ENCODE measurements at regions not wholly inside any gene's neighbourhood (a gene's known extent, or its start where the extent isn't known, plus 50 kb on each side); places are given as distances from the start of the nearest gene placed in this dataset.

GRCh38 chr2:220002699-220003098 lies 375.3 kb downstream of the SLC4A3 start:
- no peaks in the 10 kb centered on the region for H3K9me3 ChIP-seq (ENCODE audit: control insufficient read depth, insufficient read depth, low read length)
- TF ChIP-seq CTCF (IDR thresholded peaks at IDR 0.05; ENCODE audit: low read depth, low read length, poor library complexity, severe bottlenecking) (no peak), EZH2phosphoT487 (IDR thresholded peaks at IDR 0.05; ENCODE audit: borderline replicate concordance, low read length) (no peak)
- H3K79me2 ChIP-seq (ENCODE audit: control insufficient read depth, low read length) = no peaks in the 10 kb centered on the region
- H3F3A ChIP-seq (ENCODE audit: control insufficient read depth, insufficient read depth) = no peaks in the 10 kb centered on the region
- H3K4me3 ChIP-seq (ENCODE audit: low read length) = no peak overlapping the region
- no peaks in the 10 kb centered on the region for H3K9me2 ChIP-seq (replicated peaks; ENCODE audit: control insufficient read depth, low read length)
- H3K4me2 ChIP-seq (ENCODE audit: low read length) = no peak overlapping the region
- no peaks in the 10 kb centered on the region for H3K36me3 ChIP-seq (ENCODE audit: control insufficient read depth, low read length)
- no peaks in the 10 kb centered on the region for H3K4me1 ChIP-seq (ENCODE audit: control insufficient read depth, low read length)
- H3K27ac ChIP-seq (ENCODE audit: low read depth, low read length) = no peak overlapping the region
- H3K27me3 ChIP-seq (ENCODE audit: control insufficient read depth, low read length) = no peaks in the 10 kb centered on the region
- H4K20me1 ChIP-seq (ENCODE audit: control insufficient read depth, insufficient read depth, low read depth, low read length) = no peaks in the 10 kb centered on the region

GRCh38 chr2:220005362-220005761 lies 377.9 kb downstream of the SLC4A3 start:
- H3K9me2 ChIP-seq (replicated peaks; ENCODE audit: control insufficient read depth, low read length) = no peaks in the 10 kb centered on the region
- H3K4me1 ChIP-seq (ENCODE audit: control insufficient read depth, low read length) = no peaks in the 10 kb centered on the region
- no peaks in the 10 kb centered on the region for H3K79me2 ChIP-seq (ENCODE audit: control insufficient read depth, low read length)
- no peaks in the 10 kb centered on the region for H3K27me3 ChIP-seq (ENCODE audit: control insufficient read depth, low read length)
- no peak overlapping the region for H3K27ac ChIP-seq (ENCODE audit: low read depth, low read length)
- no peaks in the 10 kb centered on the region for H3K36me3 ChIP-seq (ENCODE audit: control insufficient read depth, low read length)
- no peak overlapping the region for H3K4me3 ChIP-seq (ENCODE audit: low read length)
- H3K4me2 ChIP-seq (ENCODE audit: low read length) = no peak overlapping the region
- no peak for TF ChIP-seq EZH2phosphoT487 (IDR thresholded peaks at IDR 0.05; ENCODE audit: borderline replicate concordance, low read length)
- TF ChIP-seq CTCF (IDR thresholded peaks at IDR 0.05; ENCODE audit: low read depth, low read length, poor library complexity, severe bottlenecking) = no peak
- H3K9me3 ChIP-seq (ENCODE audit: control insufficient read depth, insufficient read depth, low read length) = no peaks in the 10 kb centered on the region
- H4K20me1 ChIP-seq (ENCODE audit: control insufficient read depth, insufficient read depth, low read depth, low read length) = no peaks in the 10 kb centered on the region
- no peaks in the 10 kb centered on the region for H3F3A ChIP-seq (ENCODE audit: control insufficient read depth, insufficient read depth)

- Histone ChIP-seq H3K27ac (ENCODE audit: low read depth, low read length) (no peak overlapping the region), H3K27me3 (ENCODE audit: control insufficient read depth, low read length) (no peaks in the 10 kb centered on the region), H4K20me1 (ENCODE audit: control insufficient read depth, insufficient read depth, low read depth, low read length) (no peaks in the 10 kb centered on the region), H3K9me3 (ENCODE audit: control insufficient read depth, insufficient read depth, low read length) (no peaks in the 10 kb centered on the region), H3K4me3 (ENCODE audit: low read length) (no peak overlapping the region), H3K36me3 (ENCODE audit: control insufficient read depth, low read length) (no peaks in the 10 kb centered on the region), H3K79me2 (ENCODE audit: control insufficient read depth, low read length) (no peaks in the 10 kb centered on the region), H3K4me2 (ENCODE audit: low read length) (no peak overlapping the region), H3K9me2 (replicated peaks; ENCODE audit: control insufficient read depth, low read length) (no peaks in the 10 kb centered on the region), H3K4me1 (ENCODE audit: control insufficient read depth, low read length) (no peaks in the 10 kb centered on the region), H3F3A (ENCODE audit: control insufficient read depth, insufficient read depth) (no peaks in the 10 kb centered on the region)
- TF ChIP-seq EZH2phosphoT487 (IDR thresholded peaks at IDR 0.05; ENCODE audit: borderline replicate concordance, low read length) (no peak), CTCF (IDR thresholded peaks at IDR 0.05; ENCODE audit: low read depth, low read length, poor library complexity, severe bottlenecking) (no peak)
Measured at GRCh38 chr2:220006152-220006621, 378.8 kb downstream of the SLC4A3 start.
